Neural crest cell (in vitro differentiated cells): ENCODE measurements at regions not wholly inside any gene's neighbourhood (a gene's known extent, or its start where the extent isn't known, plus 50 kb on each side); places are given as distances from the start of the nearest gene placed in this dataset.

ENCODE experiments used
- DNase-seq: peaks from one replicate; pipeline ENCODE4 v3.0.0; 2021; ENCODE audit warnings: low read depth, mixed read lengths, low spot score
- H3K27ac Mint-ChIP-seq: one replicate; pipeline ENCODE4 v1.8.0; 2021; ENCODE audit warnings: mild to moderate bottlenecking, mixed read lengths; ENCODE audit not compliant: unreplicated experiment
- H3K27me3 Mint-ChIP-seq: 2 replicates; pipeline ENCODE4 v1.8.0; 2021; ENCODE audit warnings: low read depth, mild to moderate bottlenecking, mixed read lengths
- H3K36me3 Mint-ChIP-seq: 2 replicates; pipeline ENCODE4 v1.8.0; 2021; ENCODE audit warnings: low read depth, mild to moderate bottlenecking, mixed read lengths
- H3K4me1 Mint-ChIP-seq: 2 replicates; pipeline ENCODE4 v1.8.0; 2021; ENCODE audit warnings: mixed read lengths
- H3K4me3 Mint-ChIP-seq: one replicate; pipeline ENCODE4 v1.8.0; 2021; ENCODE audit warnings: mild to moderate bottlenecking, mixed read lengths
- H3K9me3 Mint-ChIP-seq: 2 replicates; pipeline ENCODE4 v1.8.0; 2021; ENCODE audit warnings: mixed read lengths
- TF ChIP-seq, protein P1 (sequence below): fragments of 200-600 bp; sonication (generic); conservative IDR thresholded peaks from 2 replicates; pipeline ENCODE4 v1.5.0; 2021; ENCODE audit warnings: antibody characterized with exemption, mild to moderate bottlenecking

DNA sequence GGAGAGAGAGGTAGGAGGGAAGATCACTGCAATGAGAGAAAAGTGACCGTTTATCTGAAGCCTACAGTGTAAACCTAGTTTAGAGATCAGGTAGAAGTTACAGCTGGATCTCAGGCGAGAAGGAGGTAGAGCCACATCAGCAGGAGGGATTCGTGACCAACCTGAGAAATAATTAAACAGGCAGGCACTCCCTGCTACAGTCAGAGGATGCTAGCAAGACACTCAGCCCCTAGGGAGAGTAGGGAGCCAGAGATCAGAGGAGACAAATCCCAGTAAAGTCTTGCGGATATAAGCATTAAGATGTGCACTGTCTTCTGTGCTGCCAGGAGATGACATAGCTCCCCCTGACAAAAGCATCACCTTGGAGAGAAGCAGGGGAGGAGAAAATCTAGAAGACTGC, 629.1 kb upstream of the SLC39A10 start:
- Mint-ChIP-seq H3K36me3 (no peaks in the 10 kb centered on the region), H3K4me1 (no peaks in the 10 kb centered on the region), H3K27me3 (no peaks in the 10 kb centered on the region), H3K4me3 (no peak overlapping the region), H3K9me3 (no peaks in the 10 kb centered on the region), H3K27ac (no peak overlapping the region)
- TF ChIP-seq, protein P1, sequence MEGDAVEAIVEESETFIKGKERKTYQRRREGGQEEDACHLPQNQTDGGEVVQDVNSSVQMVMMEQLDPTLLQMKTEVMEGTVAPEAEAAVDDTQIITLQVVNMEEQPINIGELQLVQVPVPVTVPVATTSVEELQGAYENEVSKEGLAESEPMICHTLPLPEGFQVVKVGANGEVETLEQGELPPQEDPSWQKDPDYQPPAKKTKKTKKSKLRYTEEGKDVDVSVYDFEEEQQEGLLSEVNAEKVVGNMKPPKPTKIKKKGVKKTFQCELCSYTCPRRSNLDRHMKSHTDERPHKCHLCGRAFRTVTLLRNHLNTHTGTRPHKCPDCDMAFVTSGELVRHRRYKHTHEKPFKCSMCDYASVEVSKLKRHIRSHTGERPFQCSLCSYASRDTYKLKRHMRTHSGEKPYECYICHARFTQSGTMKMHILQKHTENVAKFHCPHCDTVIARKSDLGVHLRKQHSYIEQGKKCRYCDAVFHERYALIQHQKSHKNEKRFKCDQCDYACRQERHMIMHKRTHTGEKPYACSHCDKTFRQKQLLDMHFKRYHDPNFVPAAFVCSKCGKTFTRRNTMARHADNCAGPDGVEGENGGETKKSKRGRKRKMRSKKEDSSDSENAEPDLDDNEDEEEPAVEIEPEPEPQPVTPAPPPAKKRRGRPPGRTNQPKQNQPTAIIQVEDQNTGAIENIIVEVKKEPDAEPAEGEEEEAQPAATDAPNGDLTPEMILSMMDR: no peak
- DNase-seq: no peak

DNA sequence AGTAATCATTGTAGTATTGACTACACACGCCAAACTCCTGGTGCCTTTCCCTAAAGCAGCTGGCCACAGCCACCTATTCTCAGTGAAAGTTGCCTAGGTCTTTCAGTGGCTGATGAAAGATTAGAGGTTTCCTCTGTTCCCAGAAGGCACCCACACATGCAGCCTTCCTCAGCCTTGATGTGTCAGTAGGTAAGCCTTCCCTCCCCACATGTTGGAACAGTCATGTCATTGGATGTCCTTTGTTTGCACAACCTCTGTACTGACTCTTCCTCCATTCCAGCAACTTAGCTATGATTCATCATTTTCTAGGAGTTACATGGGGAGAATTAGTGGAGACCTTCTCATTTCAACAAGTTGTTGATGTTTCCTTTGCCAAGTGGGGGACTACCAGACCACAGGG, 630.8 kb upstream of the SLC39A10 start:
- Mint-ChIP-seq H3K4me3 (no peak overlapping the region), H3K27ac (no peak overlapping the region), H3K27me3 (no peaks in the 10 kb centered on the region), H3K4me1 (no peaks in the 10 kb centered on the region), H3K9me3 (no peaks in the 10 kb centered on the region), H3K36me3 (no peaks in the 10 kb centered on the region)
- TF ChIP-seq, protein P1: no peak
- no peak for DNase-seq

DNA sequence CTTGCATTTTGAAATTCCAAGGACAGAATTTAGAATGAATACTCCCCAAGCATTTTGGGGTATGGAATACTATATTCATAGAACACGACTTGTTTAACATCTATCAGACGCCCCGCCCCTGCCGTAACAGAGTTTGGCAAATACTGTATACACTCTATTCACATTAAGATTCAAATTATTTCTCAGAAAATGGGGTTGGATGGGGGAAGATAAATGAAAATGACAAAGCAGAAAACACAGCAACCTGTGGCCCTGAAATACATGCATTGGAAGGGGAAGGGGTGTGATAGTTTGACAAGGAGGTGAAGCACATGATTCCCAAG, 634.6 kb upstream of the SLC39A10 start:
- H3K36me3 Mint-ChIP-seq: no peaks in the 10 kb centered on the region
- TF ChIP-seq, protein P1: no peak
- H3K27ac Mint-ChIP-seq: no peak overlapping the region
- no peak overlapping the region for H3K4me3 Mint-ChIP-seq
- no peaks in the 10 kb centered on the region for H3K4me1 Mint-ChIP-seq
- H3K9me3 Mint-ChIP-seq: no peaks in the 10 kb centered on the region
- H3K27me3 Mint-ChIP-seq: no peaks in the 10 kb centered on the region
- no peak for DNase-seq

DNA sequence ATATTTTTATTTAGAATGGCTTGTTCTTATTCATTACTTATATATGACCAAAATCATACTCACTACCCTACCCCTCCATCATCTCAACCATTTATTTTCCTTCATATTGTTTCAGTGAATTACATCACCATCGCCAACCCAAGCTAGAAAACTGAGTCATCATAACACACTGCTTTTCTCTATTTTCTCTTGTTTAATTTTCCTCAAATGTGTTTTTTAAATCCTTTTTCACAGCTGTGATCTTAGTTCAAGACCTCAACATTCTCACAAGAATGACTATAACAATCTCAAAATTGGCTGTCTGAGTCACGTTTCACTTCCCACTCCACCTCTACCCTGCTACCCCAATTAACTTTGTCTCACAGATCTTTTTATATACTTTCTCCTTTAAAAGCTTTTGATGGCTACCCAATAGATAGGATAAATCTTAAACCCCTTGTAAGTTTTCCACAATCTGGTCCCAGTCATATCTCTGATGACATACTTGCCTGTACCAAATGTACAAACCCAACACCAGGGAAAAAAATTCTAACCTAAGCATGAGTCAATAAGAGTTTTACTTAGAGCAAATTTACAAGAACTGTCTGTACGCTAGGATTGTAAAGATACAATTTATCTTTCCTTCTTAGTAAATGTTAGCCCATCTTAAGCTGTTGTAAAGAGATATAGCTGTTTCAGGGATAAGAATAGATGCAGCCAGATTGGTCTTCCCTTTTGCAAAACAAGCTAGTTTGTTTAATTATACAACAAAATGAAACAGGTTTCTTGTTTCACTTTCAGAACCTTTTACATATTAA, 635.1 kb upstream of the SLC39A10 start:
- no peaks in the 10 kb centered on the region for H3K9me3 Mint-ChIP-seq
- H3K27ac Mint-ChIP-seq: no peak overlapping the region
- TF ChIP-seq, protein P1: no peak
- no peak for DNase-seq
- no peaks in the 10 kb centered on the region for H3K36me3 Mint-ChIP-seq
- no peak overlapping the region for H3K4me3 Mint-ChIP-seq
- no peaks in the 10 kb centered on the region for H3K27me3 Mint-ChIP-seq
- no peaks in the 10 kb centered on the region for H3K4me1 Mint-ChIP-seq

DNA sequence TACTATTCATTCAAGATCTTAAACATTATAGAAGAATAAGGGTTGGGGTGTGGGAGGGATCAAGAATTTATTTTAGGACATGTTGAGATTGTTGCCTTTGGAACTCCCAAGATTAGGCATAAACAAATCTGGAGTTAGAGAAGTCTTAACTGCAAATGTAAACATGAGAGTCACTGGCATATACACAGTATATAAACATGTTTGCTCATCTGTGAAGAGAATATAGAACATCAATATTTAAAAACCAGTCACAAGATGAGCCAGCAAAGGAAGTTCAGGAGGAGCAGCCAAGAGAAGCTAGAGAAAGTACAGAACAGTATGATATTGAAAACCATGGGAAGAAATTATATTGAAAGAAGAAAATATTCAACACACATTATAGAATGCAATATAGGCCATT, 638.6 kb upstream of the SLC39A10 start:
- H3K9me3 Mint-ChIP-seq: no peaks in the 10 kb centered on the region

More for the DNA sequence above, 638.6 kb upstream of the SLC39A10 start:
- Mint-ChIP-seq H3K36me3 (no peaks in the 10 kb centered on the region), H3K4me1 (no peaks in the 10 kb centered on the region), H3K27me3 (no peaks in the 10 kb centered on the region), H3K27ac (no peak overlapping the region), H3K4me3 (no peak overlapping the region)
- DNase-seq: no peak
- TF ChIP-seq, protein P1: no peak
